Stomach smooth muscle (tissue), 2 donors: ENCODE measurements at regions not wholly inside any gene's neighbourhood (a gene's known extent, or its start where the extent isn't known, plus 50 kb on each side); places are given as distances from the start of the nearest gene placed in this dataset.
"Not testable (repeated sequence)": the region's sequence is repeated elsewhere in the genome, so short reads cannot be mapped to it uniquely, and the experiment has no call there.

Experiments
- H3K27ac ChIP-seq: one replicate; pipeline ENCODE4 v1.7.0; 2013; ENCODE audit warnings: mild to moderate bottlenecking, low read length, inconsistent platforms
- H3K27me3 ChIP-seq, 2 donors: one replicate each; pipeline ENCODE4 v1.7.0; 2013; ENCODE audit warnings: low read length in 2 of 2; ENCODE audit not compliant: insufficient read depth in 2 of 2, control insufficient read depth in 1 of 2
- H3K36me3 ChIP-seq, 2 donors: one replicate each; pipeline ENCODE4 v1.7.0; 2013; ENCODE audit warnings: low read length in 2 of 2; ENCODE audit not compliant: control insufficient read depth in 2 of 2, insufficient read depth in 2 of 2
- H3K4me1 ChIP-seq: one replicate; pipeline ENCODE4 v1.7.0; 2013; ENCODE audit warnings: low read length; ENCODE audit not compliant: control insufficient read depth, insufficient read depth
- H3K4me3 ChIP-seq, 2 donors: one replicate each; pipeline ENCODE4 v1.7.0; 2013; ENCODE audit warnings: low read length in 2 of 2
- H3K9ac ChIP-seq, 2 donors: one replicate each; pipeline ENCODE4 v1.7.0; 2013; ENCODE audit warnings: low read length in 2 of 2, mild to moderate bottlenecking in 1 of 2
- H3K9me3 ChIP-seq, 2 donors: one replicate each; pipeline ENCODE4 v1.7.0; 2013; ENCODE audit warnings: low read length in 2 of 2; ENCODE audit not compliant: control insufficient read depth in 2 of 2
- donor health status: healthy.
- donor health status: Pancreatic carcinoma.

- H3K4me3 ChIP-seq, H3K27me3 ChIP-seq, H3K9ac ChIP-seq, H3K27ac ChIP-seq, H3K4me1 ChIP-seq, H3K36me3 ChIP-seq, H3K9me3 ChIP-seq: not testable (repeated sequence)
Measured at GRCh38 chr7:6990426-6991152, 164.5 kb upstream of the CCZ1B start.

DNA sequence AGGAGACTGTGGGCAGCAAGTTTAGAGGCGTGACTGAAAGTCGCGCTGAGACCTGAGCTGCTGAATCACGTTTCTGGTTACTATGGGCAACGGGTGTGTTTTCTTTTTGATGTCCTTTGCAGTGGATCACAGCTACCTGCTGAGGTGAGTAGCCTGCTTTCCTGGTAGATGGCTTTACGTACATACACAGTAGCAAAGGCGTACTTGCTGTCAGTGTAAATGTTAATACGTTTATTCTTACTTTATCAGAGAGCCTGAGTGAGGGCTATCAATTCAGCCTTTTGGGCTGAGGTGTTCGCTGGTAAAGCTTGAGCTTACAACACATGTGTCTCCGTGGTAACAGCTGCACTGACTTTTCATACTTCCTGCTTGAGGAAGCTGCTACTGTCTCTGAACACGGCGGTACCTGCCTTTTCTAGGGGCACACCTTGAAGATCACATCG, 165.1 kb upstream of the CCZ1B start:
- H3K9ac ChIP-seq, H3K36me3 ChIP-seq, H3K4me1 ChIP-seq, H3K27me3 ChIP-seq, H3K27ac ChIP-seq, H3K9me3 ChIP-seq: not testable (repeated sequence)
- peak overlapping the region in 1 of 2 donors; percentile 15 for H3K4me3 ChIP-seq

DNA sequence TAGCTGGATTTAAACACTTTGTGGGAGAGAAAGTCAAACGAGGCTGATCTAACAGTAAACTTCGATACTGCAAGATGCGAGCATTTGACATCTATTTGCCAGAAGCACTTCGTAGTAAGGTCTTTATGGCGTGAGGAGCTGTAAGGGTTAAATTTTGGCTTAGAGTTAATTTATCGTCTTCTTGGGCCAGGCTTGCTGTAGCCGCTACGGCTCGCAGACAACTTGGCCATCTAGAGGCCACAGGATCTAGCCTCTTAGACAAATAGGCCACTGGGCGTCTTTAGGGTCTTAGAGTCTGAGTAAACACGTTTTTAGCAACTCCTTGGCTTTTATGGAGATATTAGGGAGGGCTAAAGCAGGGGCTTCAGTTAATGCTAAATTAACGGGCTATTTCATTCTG, 165.6 kb upstream of the CCZ1B start:
- peak overlapping the region in 1 of 2 donors; percentile 15 for H3K4me3 ChIP-seq
- not testable (repeated sequence) for H3K9me3 ChIP-seq, H3K27me3 ChIP-seq, H3K4me1 ChIP-seq, H3K36me3 ChIP-seq, H3K9ac ChIP-seq, H3K27ac ChIP-seq

- not testable (repeated sequence) for H3K36me3 ChIP-seq, H3K9ac ChIP-seq, H3K4me1 ChIP-seq, H3K27ac ChIP-seq, H3K27me3 ChIP-seq, H3K4me3 ChIP-seq, H3K9me3 ChIP-seq
Measured at GRCh38 chr7:6992133-6992532, 166.1 kb upstream of the CCZ1B start.

DNA sequence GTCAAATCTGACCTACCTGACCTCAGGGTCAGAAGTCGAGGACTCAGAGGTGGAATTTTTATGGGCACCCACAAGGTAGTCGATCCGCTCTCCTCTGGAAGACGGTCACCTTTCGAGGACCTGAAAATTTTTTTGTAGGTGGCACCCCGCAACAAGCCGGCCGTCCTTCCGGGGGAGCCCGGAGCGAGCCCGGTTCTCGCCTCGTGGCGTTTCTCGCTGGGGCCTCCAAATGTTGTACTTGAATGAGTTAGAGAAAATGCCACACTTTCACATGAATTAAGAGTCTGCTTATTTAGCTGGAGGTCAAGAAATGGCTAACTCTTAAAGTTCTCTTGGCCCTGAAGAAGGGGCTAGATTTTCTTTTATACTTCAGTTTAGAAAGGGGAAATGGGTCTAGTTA, 169.0 kb upstream of the CCZ1B start:
- H3K4me3 ChIP-seq, H3K27me3 ChIP-seq, H3K4me1 ChIP-seq, H3K27ac ChIP-seq, H3K9ac ChIP-seq, H3K9me3 ChIP-seq, H3K36me3 ChIP-seq: not testable (repeated sequence)

GRCh38 chr7:6995493-6996289, 169.6 kb upstream of the CCZ1B start:
- not testable (repeated sequence) for H3K9ac ChIP-seq, H3K36me3 ChIP-seq, H3K9me3 ChIP-seq, H3K27me3 ChIP-seq, H3K4me3 ChIP-seq, H3K4me1 ChIP-seq, H3K27ac ChIP-seq

GRCh38 chr7:6999067-6999666, 173.1 kb upstream of the CCZ1B start:
- H3K9ac ChIP-seq, H3K27ac ChIP-seq, H3K36me3 ChIP-seq, H3K4me3 ChIP-seq, H3K9me3 ChIP-seq, H3K27me3 ChIP-seq, H3K4me1 ChIP-seq: not testable (repeated sequence)

DNA sequence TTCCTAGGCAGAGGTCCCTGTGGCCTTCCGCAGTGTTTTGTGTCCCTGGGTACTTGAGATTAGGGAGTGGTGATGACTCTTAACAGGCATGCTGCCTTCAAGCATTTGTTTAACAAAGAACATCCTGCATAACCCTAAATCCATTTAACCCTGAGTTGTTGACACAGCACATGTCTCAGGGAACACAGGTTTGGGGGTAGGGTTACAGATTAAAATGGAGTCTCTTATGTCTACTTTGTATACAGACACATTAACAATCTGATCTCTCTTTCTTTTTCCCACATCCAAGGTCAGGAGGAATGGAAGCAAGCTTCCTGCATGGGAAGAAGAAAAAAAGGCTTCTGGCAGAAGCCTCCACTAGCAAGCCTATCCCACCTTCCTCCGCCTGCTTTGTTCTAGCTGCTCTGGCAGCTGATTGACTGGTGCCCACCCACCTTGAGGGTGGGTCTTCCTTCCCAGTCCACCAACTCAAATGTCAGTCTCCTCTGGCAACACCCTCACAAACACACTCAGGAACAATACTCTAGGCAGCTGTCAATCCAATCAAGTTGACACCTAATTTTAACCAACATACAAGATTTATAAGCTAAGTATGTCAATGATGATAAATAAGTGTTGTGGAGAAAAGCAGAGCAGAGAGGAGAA, 176.5 kb upstream of the CCZ1B start:
- Histone ChIP-seq H3K9me3 (peaks cover 0 to 6% of the 10 kb centered on the region in 2 donors), H3K27me3 (no peaks in the 10 kb centered on the region), H3K27ac (no peak overlapping the region), H3K4me3 (no peak overlapping the region), H3K36me3 (no peaks in the 10 kb centered on the region), H3K4me1 (no peaks in the 10 kb centered on the region), H3K9ac (no peak overlapping the region)

GRCh38 chr7:7005303-7005702, 177.0 kb upstream of the C1GALT1 start:
- Histone ChIP-seq H3K27ac (no peak overlapping the region), H3K9me3 (no peaks in the 10 kb centered on the region), H3K4me1 (no peaks in the 10 kb centered on the region), H3K4me3 (no peak overlapping the region), H3K36me3 (no peaks in the 10 kb centered on the region), H3K27me3 (no peaks in the 10 kb centered on the region), H3K9ac (no peak overlapping the region)

GRCh38 chr7:7005949-7006348, 176.4 kb upstream of the C1GALT1 start:
- H3K27me3 ChIP-seq, H3K9me3 ChIP-seq, H3K4me3 ChIP-seq, H3K9ac ChIP-seq, H3K36me3 ChIP-seq, H3K27ac ChIP-seq, H3K4me1 ChIP-seq: not testable (repeated sequence)
